Lower lobe of right lung (tissue), 2 donors: ENCODE measurements at regions not wholly inside any gene's neighbourhood (a gene's known extent, or its start where the extent isn't known, plus 50 kb on each side); places are given as distances from the start of the nearest gene placed in this dataset.

ENCODE experiments used
- ATAC-seq, 2 donors: fragments of 200-7000 bp; cut with Tn5 transposase; one replicate each; pipeline ENCODE4 v1.9.1; 2020 to 2022; ENCODE audit warnings: mild to moderate bottlenecking in 2 of 2, moderate library complexity in 2 of 2
- DNase-seq: peaks from one replicate; pipeline ENCODE4 v3.0.0-alpha.2; 2020
- H3K27ac ChIP-seq: fragments of 200-600 bp; one replicate; pipeline ENCODE4 v1.8.0; 2022
- H3K27me3 ChIP-seq: fragments of 200-600 bp; one replicate; pipeline ENCODE4 v1.8.0; 2022; ENCODE audit warnings: low read depth
- H3K36me3 ChIP-seq: fragments of 200-600 bp; one replicate; pipeline ENCODE4 v1.8.0; 2022; ENCODE audit warnings: mild to moderate bottlenecking
- H3K4me1 ChIP-seq: fragments of 200-600 bp; one replicate; pipeline ENCODE4 v1.8.0; 2022
- H3K4me3 ChIP-seq: fragments of 200-600 bp; one replicate; pipeline ENCODE4 v1.8.0; 2022; ENCODE audit warnings: mild to moderate bottlenecking
- H3K9me3 ChIP-seq: fragments of 200-600 bp; one replicate; pipeline ENCODE4 v1.8.0; 2022
- CTCF ChIP-seq: fragments of 200-600 bp; IDR thresholded peaks from one replicate; pipeline ENCODE4 v1.8.0; 2022; ENCODE audit warnings: antibody characterized with exemption, mild to moderate bottlenecking
- intact Hi-C: fragments of 100-400 bp; cut with DNase I; formaldehyde crosslinking; loops from one replicate; pipeline ENCODE4 v1.11.0; 2022
- donor health status: DM: no; HTN: yes; CAD: no; lungs with severe emphysema.

GRCh38 chr9:88291856-88292255, 96.4 kb upstream of the SPIN1 start:
- no peak for TF ChIP-seq CTCF
- Histone ChIP-seq H3K36me3 (no peaks in the 10 kb centered on the region), H3K4me3 (no peak overlapping the region), H3K27me3 (no peaks in the 10 kb centered on the region), H3K4me1 (no peaks in the 10 kb centered on the region), H3K9me3 (no peaks in the 10 kb centered on the region), H3K27ac (no peak overlapping the region)
- intact Hi-C loops, result no loop called here
- ATAC-seq (no peak), DNase-seq (no peak)

GRCh38 chr9:88291056-88291455, 97.2 kb upstream of the SPIN1 start:
- intact Hi-C loops, result no loop called here
- no peaks in the 10 kb centered on the region for H3K27me3 ChIP-seq
- no peak overlapping the region for H3K27ac ChIP-seq
- TF ChIP-seq CTCF, result no peak
- H3K4me3 ChIP-seq, result no peak overlapping the region
- H3K4me1 ChIP-seq, result no peaks in the 10 kb centered on the region
- no peaks in the 10 kb centered on the region for H3K9me3 ChIP-seq
- ATAC-seq (no peak), DNase-seq (no peak)
- no peaks in the 10 kb centered on the region for H3K36me3 ChIP-seq

- no peak for DNase-seq
- Histone ChIP-seq H3K27me3 (no peaks in the 10 kb centered on the region), H3K36me3 (no peaks in the 10 kb centered on the region), H3K27ac (no peak overlapping the region), H3K4me3 (no peak overlapping the region), H3K9me3 (no peaks in the 10 kb centered on the region), H3K4me1 (no peaks in the 10 kb centered on the region)
- intact Hi-C loops, result no loop called here
- no peak for ATAC-seq
- no peak for TF ChIP-seq CTCF
Measured at GRCh38 chr9:88289532-88289931, 98.7 kb upstream of the SPIN1 start.

GRCh38 chr9:88287972-88288371, 100.3 kb upstream of the SPIN1 start:
- Histone ChIP-seq H3K27me3 (no peaks in the 10 kb centered on the region), H3K9me3 (no peaks in the 10 kb centered on the region), H3K27ac (no peak overlapping the region), H3K4me1 (no peaks in the 10 kb centered on the region), H3K36me3 (no peaks in the 10 kb centered on the region), H3K4me3 (no peak overlapping the region)
- ATAC-seq (no peak), DNase-seq (no peak)
- intact Hi-C loops, result no loop called here
- no peak for TF ChIP-seq CTCF

- H3K4me1 ChIP-seq, result no peaks in the 10 kb centered on the region
- TF ChIP-seq CTCF, result no peak
- no peak overlapping the region for H3K27ac ChIP-seq
- ATAC-seq, result no peak
- intact Hi-C loops, result no loop called here
- no peaks in the 10 kb centered on the region for H3K9me3 ChIP-seq
- H3K36me3 ChIP-seq, result no peaks in the 10 kb centered on the region
- no peak for DNase-seq
- H3K27me3 ChIP-seq, result no peaks in the 10 kb centered on the region
- no peak overlapping the region for H3K4me3 ChIP-seq
Measured at GRCh38 chr9:88280816-88281382, 107.3 kb upstream of the SPIN1 start.

- intact Hi-C loops, result no loop called here
- no peak for TF ChIP-seq CTCF
- Histone ChIP-seq H3K4me1 (no peaks in the 10 kb centered on the region), H3K27ac (no peak overlapping the region), H3K4me3 (no peak overlapping the region), H3K9me3 (no peaks in the 10 kb centered on the region), H3K27me3 (no peaks in the 10 kb centered on the region), H3K36me3 (no peaks in the 10 kb centered on the region)
- DNase-seq (no peak), ATAC-seq (no peak)
Measured at GRCh38 chr9:88278036-88278435, 110.2 kb upstream of the SPIN1 start.
